Omental fat pad (tissue), 3 donors: ENCODE measurements at regions not wholly inside any gene's neighbourhood (a gene's known extent, or its start where the extent isn't known, plus 50 kb on each side); places are given as distances from the start of the nearest gene placed in this dataset.

Source experiments
- ATAC-seq: fragments of 150-250 bp; one replicate; pipeline ENCODE4 v1.9.1; 2016; ENCODE audit warnings: mild to moderate bottlenecking, moderate library complexity; ENCODE audit not compliant: low FRiP score
- DNase-seq: peaks from one replicate; pipeline ENCODE4 v3.0.0-alpha.2; 2019; ENCODE audit warnings: low spot score
- TF ChIP-seq, protein P1 (sequence below), 3 donors: fragments of 450-650 bp; IDR thresholded peaks; one replicate each; pipeline ENCODE4 v1.5.1; 2016 to 2017; ENCODE audit warnings: antibody characterized with exemption in 3 of 3, mild to moderate bottlenecking in 3 of 3, moderate library complexity in 2 of 3

DNA sequence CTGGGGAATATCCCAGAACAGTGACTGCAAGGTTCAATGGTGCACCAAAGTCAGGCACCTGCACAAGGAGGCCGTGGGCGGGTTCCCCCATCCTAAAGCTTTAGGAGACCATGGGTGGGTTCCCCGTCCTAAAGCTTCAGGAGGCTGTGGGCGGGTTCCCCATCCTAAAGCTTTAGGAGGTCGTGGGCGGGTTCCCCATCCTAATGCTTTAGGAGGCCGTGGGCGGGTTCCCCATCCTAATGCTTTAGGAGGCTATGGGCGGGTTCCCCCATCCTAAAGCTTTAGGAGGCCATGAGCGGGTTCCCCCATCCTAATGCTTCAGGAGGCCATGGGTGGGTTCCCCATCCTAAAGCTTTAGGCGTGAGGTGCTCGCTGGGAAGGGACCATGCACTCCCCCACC is 313.3 kb downstream of the FOXL1 start:
- ATAC-seq: no peak

DNA sequence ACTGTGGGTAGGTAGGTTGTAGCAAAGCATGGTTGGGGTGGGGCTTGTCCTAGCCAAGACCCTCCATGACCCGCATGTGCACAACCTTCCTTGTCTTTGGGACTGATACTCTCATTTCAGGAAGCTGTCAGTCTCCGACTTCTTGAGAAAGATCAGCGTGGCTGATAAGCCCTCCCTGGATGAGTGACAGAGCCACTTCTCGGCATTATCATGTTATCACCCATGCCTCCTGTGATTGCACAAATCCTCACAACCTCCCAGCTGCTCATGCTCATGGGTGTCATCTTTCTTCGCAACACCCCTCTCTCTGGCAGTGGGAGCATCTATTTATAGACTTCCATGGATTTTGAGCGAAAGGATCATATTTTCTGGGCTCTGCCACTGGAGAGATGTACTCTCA is 314.2 kb downstream of the FOXL1 start:
- DNase-seq: no peak
- ATAC-seq: no peak
- TF ChIP-seq, protein P1, sequence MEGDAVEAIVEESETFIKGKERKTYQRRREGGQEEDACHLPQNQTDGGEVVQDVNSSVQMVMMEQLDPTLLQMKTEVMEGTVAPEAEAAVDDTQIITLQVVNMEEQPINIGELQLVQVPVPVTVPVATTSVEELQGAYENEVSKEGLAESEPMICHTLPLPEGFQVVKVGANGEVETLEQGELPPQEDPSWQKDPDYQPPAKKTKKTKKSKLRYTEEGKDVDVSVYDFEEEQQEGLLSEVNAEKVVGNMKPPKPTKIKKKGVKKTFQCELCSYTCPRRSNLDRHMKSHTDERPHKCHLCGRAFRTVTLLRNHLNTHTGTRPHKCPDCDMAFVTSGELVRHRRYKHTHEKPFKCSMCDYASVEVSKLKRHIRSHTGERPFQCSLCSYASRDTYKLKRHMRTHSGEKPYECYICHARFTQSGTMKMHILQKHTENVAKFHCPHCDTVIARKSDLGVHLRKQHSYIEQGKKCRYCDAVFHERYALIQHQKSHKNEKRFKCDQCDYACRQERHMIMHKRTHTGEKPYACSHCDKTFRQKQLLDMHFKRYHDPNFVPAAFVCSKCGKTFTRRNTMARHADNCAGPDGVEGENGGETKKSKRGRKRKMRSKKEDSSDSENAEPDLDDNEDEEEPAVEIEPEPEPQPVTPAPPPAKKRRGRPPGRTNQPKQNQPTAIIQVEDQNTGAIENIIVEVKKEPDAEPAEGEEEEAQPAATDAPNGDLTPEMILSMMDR (IDR thresholded peaks at IDR 0.05): no peak

More for the DNA sequence above, 313.3 kb downstream of the FOXL1 start:
- DNase-seq: no peak
- TF ChIP-seq, protein P1 (IDR thresholded peaks at IDR 0.05): no peak

DNA sequence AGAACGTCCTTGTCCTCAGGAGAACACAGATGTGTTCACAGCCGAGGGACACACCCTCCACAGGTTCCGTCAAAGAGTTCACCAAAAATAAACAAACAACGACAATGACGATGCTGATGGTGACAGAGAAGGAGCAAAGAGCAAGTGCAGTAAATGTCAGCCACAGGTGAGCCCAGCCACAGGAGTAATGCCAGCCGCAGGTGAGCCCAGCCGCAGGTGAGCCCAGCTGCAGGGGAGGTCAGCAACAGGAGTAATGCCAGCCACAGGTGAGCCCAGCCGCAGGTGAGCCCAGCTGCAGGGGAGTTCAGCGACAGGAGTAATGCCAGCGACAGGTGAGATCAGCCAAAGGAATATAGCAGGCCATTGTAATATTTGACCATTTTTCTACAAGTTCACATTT is 315.2 kb downstream of the FOXL1 start:
- ATAC-seq (no peak), DNase-seq (no peak)
- TF ChIP-seq, protein P1 (IDR thresholded peaks at IDR 0.05): no peak

DNA sequence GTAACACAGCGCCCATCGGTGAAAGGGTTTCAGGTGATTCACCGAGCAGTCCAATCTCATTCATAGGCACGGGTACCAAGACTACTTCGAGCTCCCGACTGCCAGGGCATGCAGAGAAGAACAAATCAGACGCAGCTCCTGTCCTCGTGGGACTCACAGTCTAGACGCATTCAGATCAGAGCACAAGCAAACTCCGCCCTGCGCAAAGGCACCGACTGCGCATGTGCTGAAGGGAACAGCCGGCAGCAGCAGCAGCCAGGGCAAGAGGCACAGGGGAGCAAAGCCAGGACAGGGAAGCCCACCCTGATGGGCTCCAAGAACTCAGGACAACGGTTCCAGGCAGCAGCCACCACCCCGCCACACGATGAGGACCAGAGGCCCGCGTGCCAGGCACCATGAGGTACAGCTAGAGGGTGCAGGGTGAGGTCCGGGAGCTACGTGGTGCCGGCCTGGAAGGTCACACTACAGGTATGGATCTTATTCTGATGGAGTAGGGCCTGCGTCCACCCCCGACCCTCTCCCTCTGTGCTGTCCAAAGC is 315.7 kb downstream of the FOXL1 start:
- ATAC-seq: no peak
- TF ChIP-seq, protein P1 (IDR thresholded peaks at IDR 0.05): no peak
- DNase-seq: no peak

DNA sequence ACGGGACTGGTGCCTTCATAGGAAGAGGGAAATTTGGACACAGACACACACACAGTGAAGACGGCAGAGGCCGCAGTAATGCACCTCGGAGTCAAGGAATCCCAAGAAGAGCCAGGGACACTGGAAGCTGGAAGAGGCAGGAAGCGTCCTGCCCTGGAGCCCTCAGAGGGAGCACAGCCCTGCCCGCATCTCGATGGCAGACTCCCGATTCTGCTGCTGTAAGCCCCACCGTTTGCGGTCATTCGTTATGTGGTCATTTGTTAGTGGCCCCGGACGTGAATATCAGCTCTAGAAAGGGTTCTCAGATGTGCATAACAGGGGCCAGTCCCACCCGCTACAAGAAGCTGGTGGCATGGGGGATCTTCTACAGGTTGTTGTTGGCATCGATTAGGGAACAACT is 316.6 kb downstream of the FOXL1 start:
- no peak for DNase-seq
- no peak for ATAC-seq
- TF ChIP-seq, protein P1 (IDR thresholded peaks at IDR 0.05): no peak

DNA sequence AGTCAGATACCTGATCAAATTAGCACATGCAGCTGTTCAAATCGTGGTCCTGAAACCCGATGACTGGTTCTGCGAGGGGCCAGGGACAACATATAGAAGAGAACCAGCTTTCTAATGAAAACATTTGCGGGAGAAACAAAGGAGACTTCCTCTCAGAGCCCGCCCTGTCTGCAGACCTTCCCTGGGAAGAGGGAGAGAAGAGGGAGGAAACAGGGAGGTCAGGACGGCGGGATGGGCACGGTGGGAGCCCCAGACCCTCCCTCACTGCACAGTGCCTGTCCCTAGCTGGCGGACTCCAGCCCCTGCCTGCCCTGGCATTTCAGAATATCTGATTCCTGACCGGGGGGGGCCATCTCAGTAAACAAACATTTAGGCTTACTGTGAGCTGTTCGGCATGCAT is 317.3 kb downstream of the FOXL1 start:
- TF ChIP-seq, protein P1 (IDR thresholded peaks at IDR 0.05): no peak
- ATAC-seq (no peak), DNase-seq (no peak)

DNA sequence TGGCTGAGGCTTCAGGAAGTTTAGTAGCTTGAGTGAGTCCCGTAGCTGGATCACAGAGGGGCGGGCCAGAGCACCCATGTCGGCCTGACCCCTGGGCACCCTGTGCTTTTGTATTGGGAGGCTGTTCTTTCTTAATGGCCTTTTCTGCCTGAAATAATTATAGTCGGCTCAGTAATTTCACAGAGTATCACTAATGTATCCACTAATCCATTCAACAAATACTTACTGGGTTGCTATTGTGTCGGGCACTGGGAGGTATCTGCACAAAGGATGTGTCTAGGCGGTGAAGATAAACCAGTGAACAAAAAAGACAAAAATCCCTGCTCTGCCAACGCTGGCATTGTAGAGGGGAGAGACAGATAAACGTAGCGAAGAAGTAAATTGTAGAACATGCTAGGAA is 318.6 kb downstream of the FOXL1 start:
- DNase-seq (no peak), ATAC-seq (no peak)
- TF ChIP-seq, protein P1 (IDR thresholded peaks at IDR 0.05): no peak
